ENCODE measurements at regions not wholly inside any gene's neighbourhood (a gene's known extent, or its start where the extent isn't known, plus 50 kb on each side); places are given as distances from the start of the nearest gene placed in this dataset.

DNA sequence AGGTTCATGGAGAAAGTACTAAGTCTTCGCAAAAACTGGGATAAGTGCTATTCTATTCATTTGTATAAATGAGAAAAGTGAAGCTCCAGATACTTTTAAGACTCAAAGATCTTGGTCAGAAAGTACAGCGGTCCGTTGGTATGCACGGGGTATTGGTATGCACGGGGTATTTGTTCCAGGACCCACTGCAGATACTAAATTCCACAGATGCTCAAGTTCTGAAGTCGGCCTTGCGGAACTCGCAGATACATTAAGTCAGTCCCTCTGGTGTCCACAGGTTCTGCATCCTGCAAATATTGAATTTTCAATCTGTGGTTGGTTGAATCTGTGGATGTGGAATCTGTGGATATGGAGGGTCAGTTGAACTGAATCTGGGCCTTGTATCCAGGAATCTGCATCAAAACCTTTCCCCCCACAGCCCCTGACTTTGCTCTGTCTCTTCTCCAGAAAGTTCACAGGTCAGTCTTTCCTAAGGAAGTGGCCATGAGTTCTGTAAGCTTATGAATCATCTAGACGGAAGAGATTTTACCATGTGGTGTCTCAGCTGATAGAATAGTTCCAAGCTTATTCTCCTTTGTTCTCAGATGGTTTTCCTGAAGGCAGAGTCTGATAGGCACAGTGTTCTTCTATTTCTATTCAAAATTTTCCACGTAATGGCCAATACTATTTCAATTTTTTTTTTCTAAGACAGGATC is 274.7 kb downstream of the NEDD1 start:
- Histone ChIP-seq H3K36me3 (no peaks in the 10 kb centered on the region), H3K27ac (no peak overlapping the region), H3K4me1 (no peaks in the 10 kb centered on the region), H3K4me3 (no peak overlapping the region), H3K9me3 (no peaks in the 10 kb centered on the region), H3K27me3 (no peaks in the 10 kb centered on the region)
- no peak for DNase-seq (ENCODE audit: low spot score in 2 of 2)
- TF ChIP-seq, protein P1, sequence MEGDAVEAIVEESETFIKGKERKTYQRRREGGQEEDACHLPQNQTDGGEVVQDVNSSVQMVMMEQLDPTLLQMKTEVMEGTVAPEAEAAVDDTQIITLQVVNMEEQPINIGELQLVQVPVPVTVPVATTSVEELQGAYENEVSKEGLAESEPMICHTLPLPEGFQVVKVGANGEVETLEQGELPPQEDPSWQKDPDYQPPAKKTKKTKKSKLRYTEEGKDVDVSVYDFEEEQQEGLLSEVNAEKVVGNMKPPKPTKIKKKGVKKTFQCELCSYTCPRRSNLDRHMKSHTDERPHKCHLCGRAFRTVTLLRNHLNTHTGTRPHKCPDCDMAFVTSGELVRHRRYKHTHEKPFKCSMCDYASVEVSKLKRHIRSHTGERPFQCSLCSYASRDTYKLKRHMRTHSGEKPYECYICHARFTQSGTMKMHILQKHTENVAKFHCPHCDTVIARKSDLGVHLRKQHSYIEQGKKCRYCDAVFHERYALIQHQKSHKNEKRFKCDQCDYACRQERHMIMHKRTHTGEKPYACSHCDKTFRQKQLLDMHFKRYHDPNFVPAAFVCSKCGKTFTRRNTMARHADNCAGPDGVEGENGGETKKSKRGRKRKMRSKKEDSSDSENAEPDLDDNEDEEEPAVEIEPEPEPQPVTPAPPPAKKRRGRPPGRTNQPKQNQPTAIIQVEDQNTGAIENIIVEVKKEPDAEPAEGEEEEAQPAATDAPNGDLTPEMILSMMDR (IDR thresholded peaks at IDR 0.05) = no peak
- intact Hi-C loops (cut with DNase I) = no loop called here

DNA sequence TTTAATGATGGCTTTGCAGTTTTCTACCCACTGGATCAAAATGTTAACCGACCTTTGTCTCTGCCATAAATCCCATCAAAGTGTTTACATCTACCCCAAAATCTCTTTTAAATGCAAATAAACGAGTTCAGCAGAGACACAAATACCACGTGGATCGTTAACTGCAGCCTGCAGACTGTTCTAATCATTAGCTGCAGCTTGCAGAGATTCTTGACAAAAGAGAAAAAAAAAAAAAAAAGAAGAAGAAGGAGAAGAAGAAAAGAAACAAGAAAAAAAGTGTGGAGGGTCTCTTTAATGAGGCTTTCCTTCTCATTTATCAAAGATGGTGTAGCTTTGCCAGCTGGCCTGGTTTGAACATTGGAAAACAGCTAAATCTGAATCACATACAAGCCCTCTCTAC is 275.7 kb downstream of the NEDD1 start:
- Histone ChIP-seq H3K4me3 (no peak overlapping the region), H3K9me3 (no peaks in the 10 kb centered on the region), H3K27ac (no peak overlapping the region), H3K36me3 (no peaks in the 10 kb centered on the region), H3K27me3 (no peaks in the 10 kb centered on the region), H3K4me1 (no peaks in the 10 kb centered on the region)
- DNase-seq (ENCODE audit: low spot score in 2 of 2) = no peak
- intact Hi-C loops (cut with DNase I) = no loop called here
- TF ChIP-seq, protein P1 (IDR thresholded peaks at IDR 0.05) = no peak

DNA sequence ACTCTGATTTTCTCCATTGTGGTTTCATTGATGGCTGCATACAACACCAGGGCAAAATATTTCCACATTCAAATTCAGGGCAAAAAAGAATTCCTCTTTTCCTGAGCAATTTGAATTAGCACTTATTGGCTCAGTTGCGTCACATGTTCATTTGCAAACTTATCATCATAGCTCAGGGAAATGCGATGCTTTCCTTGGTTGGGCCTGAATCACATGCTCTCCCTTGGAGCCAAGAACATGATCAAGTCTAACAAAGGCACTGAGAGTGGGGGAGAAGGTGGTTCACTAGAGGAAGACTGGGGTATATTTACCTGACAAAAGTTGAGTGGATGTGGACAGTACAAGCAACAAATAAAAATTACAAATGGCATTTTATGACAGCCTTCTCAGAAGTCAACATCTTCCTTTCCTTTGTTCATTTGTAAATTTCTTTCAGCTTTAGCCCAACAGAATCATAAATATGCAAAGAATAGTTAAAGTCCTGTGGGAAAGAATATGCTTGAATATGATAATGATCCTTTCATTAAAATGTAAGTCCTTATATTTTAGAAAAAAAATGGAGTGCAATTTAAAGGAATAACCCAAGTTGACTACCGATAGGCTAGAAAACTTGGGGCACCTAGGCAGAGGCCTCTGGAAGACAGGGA is 277.2 kb downstream of the NEDD1 start:
- Histone ChIP-seq H3K4me1 (no peaks in the 10 kb centered on the region), H3K36me3 (no peaks in the 10 kb centered on the region), H3K9me3 (no peaks in the 10 kb centered on the region), H3K27me3 (no peaks in the 10 kb centered on the region), H3K27ac (no peak overlapping the region), H3K4me3 (no peak overlapping the region)
- no peak for DNase-seq (ENCODE audit: low spot score in 2 of 2)
- TF ChIP-seq, protein P1 (IDR thresholded peaks at IDR 0.05) = no peak
- intact Hi-C loops (cut with DNase I) = no loop called here

DNA sequence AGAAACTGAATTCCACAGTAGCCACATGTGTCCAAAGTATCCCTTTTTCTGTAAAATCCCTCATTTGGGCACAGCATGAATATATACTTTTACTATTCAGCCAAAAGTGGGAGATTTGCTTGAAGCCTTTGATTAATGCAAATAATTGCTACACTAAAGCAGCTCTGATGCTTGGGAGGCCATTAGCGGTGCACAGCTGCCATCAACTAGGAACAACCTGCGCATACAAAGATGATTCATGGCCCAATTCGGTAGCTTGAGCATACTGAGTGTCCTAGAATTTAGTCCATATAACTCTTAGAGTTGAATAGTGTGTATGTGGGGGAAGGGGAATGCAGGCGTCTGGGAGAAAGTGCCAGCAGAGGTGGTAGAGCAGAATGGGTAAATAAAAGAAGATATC is 277.0 kb upstream of the RMST start:
- no peaks in the 10 kb centered on the region for H3K4me1 ChIP-seq
- H3K9me3 ChIP-seq = no peaks in the 10 kb centered on the region
- no peaks in the 10 kb centered on the region for H3K36me3 ChIP-seq
- intact Hi-C loops (cut with DNase I) = no loop called here
- H3K27ac ChIP-seq = no peak overlapping the region
- TF ChIP-seq, protein P1 (IDR thresholded peaks at IDR 0.05) = no peak
- no peak overlapping the region for H3K4me3 ChIP-seq
- H3K27me3 ChIP-seq = no peaks in the 10 kb centered on the region
- no peak for DNase-seq (ENCODE audit: low spot score in 2 of 2)

DNA sequence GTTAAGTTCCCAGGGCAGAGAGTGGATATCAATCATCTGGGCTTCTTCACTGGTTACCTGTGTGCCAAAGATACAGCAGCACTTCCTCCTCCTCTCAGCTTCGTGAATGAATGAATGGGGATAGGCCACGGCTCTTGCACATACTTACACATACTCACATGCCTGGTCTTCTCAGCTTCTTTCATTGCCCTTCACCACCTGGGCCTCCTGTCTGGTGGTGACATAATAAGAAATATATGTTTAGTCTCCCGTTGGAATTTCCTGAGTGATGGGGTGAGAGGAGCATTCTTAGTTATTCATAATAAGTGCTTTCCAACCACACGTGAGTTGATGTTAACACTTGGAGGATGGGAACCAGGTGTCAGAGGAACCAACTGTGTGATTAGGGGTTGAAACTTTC is 268.1 kb upstream of the RMST start:
- Histone ChIP-seq H3K36me3 (no peaks in the 10 kb centered on the region), H3K4me1 (no peaks in the 10 kb centered on the region), H3K9me3 (peaks cover 0 to 8% of the 10 kb centered on the region in 2 donors), H3K4me3 (no peak overlapping the region), H3K27me3 (no peaks in the 10 kb centered on the region), H3K27ac (no peak overlapping the region)
- intact Hi-C loops (cut with DNase I) = no loop called here
- TF ChIP-seq, protein P1 (IDR thresholded peaks at IDR 0.05) = no peak
- no peak for DNase-seq (ENCODE audit: low spot score in 2 of 2)

All from ascending aorta (tissue), 2 donors.